ENCODE measurements at regions not wholly inside any gene's neighbourhood (a gene's known extent, or its start where the extent isn't known, plus 50 kb on each side); places are given as distances from the start of the nearest gene placed in this dataset.

DNA sequence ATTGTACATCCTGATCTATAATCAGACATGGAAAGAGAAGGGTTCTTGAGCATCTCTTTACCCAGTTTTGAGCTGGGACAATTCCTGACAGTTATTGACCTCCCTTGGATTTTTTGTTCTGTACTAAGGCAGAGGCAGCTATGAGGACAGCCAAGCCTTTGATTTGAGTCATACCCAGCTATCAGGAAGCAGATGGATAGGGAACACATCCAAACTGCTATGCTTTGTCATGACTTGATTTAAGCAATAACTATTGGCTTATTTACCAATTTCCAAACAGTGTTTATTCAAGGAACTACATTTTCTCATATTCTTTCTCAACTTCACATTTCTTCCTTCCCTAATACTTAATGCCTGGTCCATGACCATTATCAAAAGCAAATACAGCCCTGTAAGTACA lies 396.4 kb upstream of the STEAP1 start:
- no peaks in the 10 kb centered on the region for H3K9me3 ChIP-seq (ENCODE audit: control insufficient read depth, low read length, poor library complexity, severe bottlenecking)
- Mint-ChIP-seq H3K27me3 (no peaks in the 10 kb centered on the region), H3K4me3 (no peak overlapping the region), H3K36me3 (ENCODE audit: low read depth) (no peaks in the 10 kb centered on the region), H3K4me1 (no peaks in the 10 kb centered on the region), H3K27ac (no peak overlapping the region)
- DNase-seq (no peak), ATAC-seq (no peak)

DNA sequence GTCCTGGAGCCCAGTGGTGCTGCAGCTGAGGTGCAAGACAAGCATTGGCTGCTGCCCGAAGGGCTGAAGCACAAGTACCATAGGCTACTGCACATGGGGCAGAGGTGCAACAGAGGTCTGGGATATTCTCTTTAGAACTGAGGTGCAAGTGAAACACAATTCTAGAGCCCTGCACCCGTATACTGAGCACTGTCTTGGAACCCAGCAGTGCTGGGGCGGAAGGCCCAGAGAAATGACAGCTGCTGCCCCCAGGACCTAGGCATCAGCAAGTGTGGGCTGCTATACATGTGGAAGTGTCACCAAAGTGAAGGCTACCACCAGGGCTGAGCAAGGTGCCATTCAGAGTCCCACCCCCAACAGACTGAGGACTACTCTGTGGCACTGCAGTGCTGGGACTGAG lies 393.6 kb upstream of the STEAP1 start:
- Mint-ChIP-seq H3K27me3 (no peaks in the 10 kb centered on the region), H3K4me3 (no peak overlapping the region), H3K4me1 (no peaks in the 10 kb centered on the region), H3K27ac (no peak overlapping the region), H3K36me3 (ENCODE audit: low read depth) (no peaks in the 10 kb centered on the region)
- H3K9me3 ChIP-seq (ENCODE audit: control insufficient read depth, low read length, poor library complexity, severe bottlenecking), result no peaks in the 10 kb centered on the region
- DNase-seq (no peak), ATAC-seq (no peak)

DNA sequence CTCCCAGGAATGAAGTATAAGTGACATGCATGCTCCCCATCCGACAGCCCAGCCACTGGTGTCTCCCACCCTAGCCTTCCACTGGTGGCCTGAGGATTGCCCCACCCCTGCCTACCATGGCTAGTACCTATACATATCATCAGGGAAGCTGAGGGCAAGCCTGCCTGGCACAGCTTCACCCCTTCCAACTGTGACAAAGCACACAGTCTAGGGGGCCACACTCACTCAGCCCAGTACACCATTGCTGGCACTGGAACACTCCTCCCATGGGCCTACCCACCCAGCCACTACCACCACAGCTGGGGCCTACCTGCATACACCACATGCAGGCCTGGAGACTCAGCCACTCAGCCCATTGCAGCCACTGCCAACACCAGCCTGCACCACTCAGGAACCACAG lies 393.1 kb upstream of the STEAP1 start:
- Mint-ChIP-seq H3K4me3 (no peak overlapping the region), H3K27ac (no peak overlapping the region)

DNA sequence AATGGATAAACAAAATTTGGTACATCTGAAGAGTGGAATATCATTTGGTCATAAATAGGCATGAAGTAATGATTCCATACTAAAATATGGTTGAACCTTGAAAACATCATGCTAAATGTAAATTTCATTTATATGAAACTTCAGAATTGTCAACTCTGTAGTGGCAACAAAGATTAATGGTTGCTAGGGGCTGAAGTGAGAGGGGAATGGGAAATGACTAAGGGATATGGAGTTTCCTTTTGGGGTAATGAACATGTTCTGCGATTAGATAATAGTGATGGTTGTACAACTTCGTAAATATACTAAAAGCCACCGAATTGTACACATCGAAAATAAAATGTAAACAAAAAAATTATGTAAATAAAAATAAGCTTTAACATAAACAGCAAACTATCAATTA lies 384.1 kb upstream of the STEAP1 start:
- H3K27me3 Mint-ChIP-seq, result no peaks in the 10 kb centered on the region
- DNase-seq (no peak), ATAC-seq (no peak)
- no peaks in the 10 kb centered on the region for H3K4me1 Mint-ChIP-seq
- no peaks in the 10 kb centered on the region for H3K36me3 Mint-ChIP-seq (ENCODE audit: low read depth)
- H3K27ac Mint-ChIP-seq, result no peak overlapping the region
- H3K4me3 Mint-ChIP-seq, result no peak overlapping the region
- peaks cover 3% of the 10 kb centered on the region for H3K9me3 ChIP-seq (ENCODE audit: control insufficient read depth, low read length, poor library complexity, severe bottlenecking)

More for the DNA sequence above, 393.1 kb upstream of the STEAP1 start:
- no peaks in the 10 kb centered on the region for H3K9me3 ChIP-seq (ENCODE audit: control insufficient read depth, low read length, poor library complexity, severe bottlenecking)
- Mint-ChIP-seq H3K27me3 (no peaks in the 10 kb centered on the region), H3K36me3 (ENCODE audit: low read depth) (no peaks in the 10 kb centered on the region), H3K4me1 (no peaks in the 10 kb centered on the region)
- ATAC-seq, result no peak
- no peak for DNase-seq

DNA sequence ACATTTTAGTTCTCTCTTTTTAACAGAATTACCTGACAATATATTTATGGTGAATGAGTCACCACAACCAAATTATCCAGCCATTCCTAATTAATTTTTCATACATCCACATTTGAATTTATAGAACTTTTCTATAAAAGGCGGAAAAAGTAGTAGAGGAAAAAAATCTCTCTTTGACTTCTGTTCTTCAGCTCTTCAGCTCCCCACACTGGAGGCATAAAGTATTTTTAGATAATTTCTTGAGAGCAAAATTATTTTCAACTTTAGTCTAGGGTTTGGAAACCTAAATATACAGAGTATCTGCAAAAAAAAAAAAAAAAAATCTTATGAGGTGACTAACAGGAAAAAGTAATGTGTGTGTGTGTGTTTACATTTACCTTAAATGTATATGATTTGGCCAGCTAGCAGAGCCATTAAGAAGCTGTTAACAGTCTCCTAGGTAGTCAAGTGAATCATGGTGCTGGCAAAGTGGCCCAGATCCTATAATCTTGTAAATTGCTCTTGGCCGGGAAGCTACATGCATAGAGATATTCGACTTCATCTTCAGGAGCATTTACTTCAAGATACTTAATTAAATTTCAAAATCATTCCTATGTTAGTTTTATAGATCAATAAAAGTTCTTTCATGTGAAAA lies 383.1 kb upstream of the STEAP1 start:
- no peak overlapping the region for H3K4me3 Mint-ChIP-seq
- no peaks in the 10 kb centered on the region for H3K4me1 Mint-ChIP-seq
- DNase-seq (no peak), ATAC-seq (no peak)
- H3K27ac Mint-ChIP-seq, result no peak overlapping the region
- H3K9me3 ChIP-seq (ENCODE audit: control insufficient read depth, low read length, poor library complexity, severe bottlenecking), result peaks cover 3% of the 10 kb centered on the region
- no peaks in the 10 kb centered on the region for H3K36me3 Mint-ChIP-seq (ENCODE audit: low read depth)
- no peaks in the 10 kb centered on the region for H3K27me3 Mint-ChIP-seq

DNA sequence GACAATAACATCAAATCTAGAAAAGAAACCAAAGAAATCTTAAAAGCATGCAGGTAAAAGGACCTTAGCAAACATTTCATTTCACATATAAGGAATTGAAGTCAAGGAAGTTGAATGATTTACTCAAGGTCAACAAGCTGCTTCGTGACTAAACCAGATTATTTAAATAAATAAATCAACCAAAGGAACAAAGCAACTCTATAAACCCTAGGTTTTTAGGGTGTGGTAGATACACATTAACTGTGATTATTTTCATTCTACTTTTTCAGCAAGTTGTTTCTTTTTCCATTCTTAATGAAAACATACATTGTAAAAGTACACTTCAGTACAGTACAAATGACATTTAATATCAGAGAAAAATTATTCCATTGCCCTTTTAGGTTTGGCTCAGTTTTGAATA lies 382.0 kb upstream of the STEAP1 start:
- Mint-ChIP-seq H3K4me3 (no peak overlapping the region), H3K4me1 (no peaks in the 10 kb centered on the region), H3K27ac (no peak overlapping the region), H3K27me3 (no peaks in the 10 kb centered on the region), H3K36me3 (ENCODE audit: low read depth) (no peaks in the 10 kb centered on the region)
- ATAC-seq, result no peak
- H3K9me3 ChIP-seq (ENCODE audit: control insufficient read depth, low read length, poor library complexity, severe bottlenecking), result peaks cover 3% of the 10 kb centered on the region
- DNase-seq, result no peak

DNA sequence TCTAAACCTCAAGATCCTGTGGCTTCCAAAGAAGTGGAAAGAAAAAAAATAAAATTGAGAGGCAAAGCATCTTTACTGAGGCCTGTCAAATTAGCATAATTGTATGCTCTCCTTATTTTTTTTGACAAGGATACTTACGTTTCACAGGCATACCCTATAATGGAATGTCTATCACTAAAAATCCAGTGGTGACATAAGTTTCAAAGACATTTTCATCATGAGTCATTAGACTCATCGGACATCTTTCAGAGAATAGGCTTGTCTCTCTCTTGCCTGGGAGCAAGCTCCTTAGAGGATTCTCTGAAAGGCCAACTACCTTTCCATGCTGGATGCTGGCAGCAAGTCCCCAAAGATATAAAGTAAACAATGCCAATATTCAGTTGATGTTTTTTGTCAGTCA lies 380.7 kb upstream of the STEAP1 start:
- DNase-seq, result no peak
- no peak for ATAC-seq
- Mint-ChIP-seq H3K4me3 (no peak overlapping the region), H3K27ac (no peak overlapping the region), H3K27me3 (no peaks in the 10 kb centered on the region), H3K36me3 (ENCODE audit: low read depth) (no peaks in the 10 kb centered on the region), H3K4me1 (no peaks in the 10 kb centered on the region)
- peaks cover 3% of the 10 kb centered on the region for H3K9me3 ChIP-seq (ENCODE audit: control insufficient read depth, low read length, poor library complexity, severe bottlenecking)

DNA sequence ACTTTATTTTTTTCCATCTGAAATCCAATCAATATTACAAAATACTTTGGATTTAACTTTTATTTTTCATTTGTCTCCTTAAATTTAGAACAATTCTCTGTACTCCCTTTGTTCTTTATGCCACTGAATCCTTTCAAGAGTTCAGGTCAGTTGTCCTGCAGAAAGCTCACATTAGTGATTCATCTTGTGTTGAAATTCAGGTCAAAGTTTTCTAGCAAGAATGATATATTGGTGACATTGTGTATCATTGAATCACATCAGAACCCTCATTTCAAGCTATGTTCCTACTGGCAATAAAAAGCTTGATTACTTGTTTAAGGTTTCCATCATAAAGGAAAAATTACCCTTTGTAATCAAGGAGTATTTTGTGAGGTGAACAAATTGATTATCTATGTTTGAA lies 378.8 kb upstream of the STEAP1 start:
- no peak overlapping the region for H3K4me3 Mint-ChIP-seq
- H3K36me3 Mint-ChIP-seq (ENCODE audit: low read depth), result no peaks in the 10 kb centered on the region
- ATAC-seq (no peak), DNase-seq (no peak)
- no peaks in the 10 kb centered on the region for H3K4me1 Mint-ChIP-seq
- H3K27me3 Mint-ChIP-seq, result no peaks in the 10 kb centered on the region
- no peak overlapping the region for H3K27ac Mint-ChIP-seq
- H3K9me3 ChIP-seq (ENCODE audit: control insufficient read depth, low read length, poor library complexity, severe bottlenecking), result no peaks in the 10 kb centered on the region

DNA sequence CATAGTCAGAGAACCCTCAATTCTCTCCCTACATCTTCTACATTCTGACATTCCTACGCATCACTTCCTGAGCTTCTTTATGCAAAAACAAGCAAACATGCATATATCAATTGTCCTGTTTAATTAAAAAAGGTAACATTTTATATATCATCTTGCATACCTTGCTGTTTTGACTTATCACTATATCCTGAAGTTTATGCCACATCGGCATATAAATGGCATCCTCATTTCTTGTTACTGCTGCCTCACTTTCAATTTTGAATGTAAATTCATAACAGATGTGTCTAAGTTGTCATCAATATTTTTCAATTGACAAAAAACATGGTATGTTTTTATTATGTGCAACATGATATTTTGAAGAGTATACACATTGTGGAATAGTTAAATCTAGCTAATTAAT lies 377.3 kb upstream of the STEAP1 start:
- no peaks in the 10 kb centered on the region for H3K9me3 ChIP-seq (ENCODE audit: control insufficient read depth, low read length, poor library complexity, severe bottlenecking)
- H3K27ac Mint-ChIP-seq, result no peak overlapping the region
- no peak overlapping the region for H3K4me3 Mint-ChIP-seq
- no peak for ATAC-seq
- DNase-seq, result no peak
- H3K4me1 Mint-ChIP-seq, result no peaks in the 10 kb centered on the region
- no peaks in the 10 kb centered on the region for H3K36me3 Mint-ChIP-seq (ENCODE audit: low read depth)
- no peaks in the 10 kb centered on the region for H3K27me3 Mint-ChIP-seq

DNA sequence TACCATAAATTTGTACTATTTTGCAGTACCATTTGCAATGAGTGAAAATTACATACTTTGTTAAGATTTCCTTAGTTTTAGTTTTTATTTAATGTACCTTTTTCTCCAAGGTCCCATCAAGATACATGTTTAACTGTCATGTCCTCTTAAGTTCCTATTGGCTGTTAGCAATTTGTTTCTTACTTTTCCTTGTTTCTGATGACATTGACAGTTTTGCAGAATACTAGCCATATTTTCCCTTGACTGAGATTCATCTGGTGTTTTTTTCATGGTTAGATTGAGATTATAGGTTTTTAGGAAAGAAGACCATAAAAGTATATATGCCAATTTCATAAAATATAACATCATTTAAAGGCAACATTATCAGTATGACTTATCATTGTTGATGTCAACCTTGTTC lies 376.8 kb upstream of the STEAP1 start:
- Mint-ChIP-seq H3K4me1 (no peaks in the 10 kb centered on the region), H3K36me3 (ENCODE audit: low read depth) (no peaks in the 10 kb centered on the region), H3K4me3 (no peak overlapping the region), H3K27ac (no peak overlapping the region), H3K27me3 (no peaks in the 10 kb centered on the region)
- ATAC-seq (no peak), DNase-seq (no peak)
- H3K9me3 ChIP-seq (ENCODE audit: control insufficient read depth, low read length, poor library complexity, severe bottlenecking), result no peaks in the 10 kb centered on the region

DNA sequence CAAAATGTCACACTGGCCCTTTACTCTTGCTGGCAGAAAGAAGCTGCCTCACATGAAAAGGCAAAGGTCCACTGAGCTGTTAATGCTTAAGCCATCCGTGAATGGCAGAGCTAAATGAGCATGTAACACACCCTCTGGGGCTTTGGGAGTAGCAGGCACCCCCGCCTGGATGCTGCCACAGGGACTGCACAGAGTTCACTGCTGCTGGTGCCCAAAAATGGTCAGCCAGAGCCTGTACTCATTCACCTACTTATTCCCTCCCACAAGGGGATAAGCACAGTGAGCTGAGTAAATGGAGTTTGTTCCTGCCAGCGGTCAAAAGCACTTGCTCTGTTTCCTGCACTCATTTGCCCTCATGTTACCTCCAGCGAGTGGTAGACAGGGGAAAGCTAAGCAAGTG lies 374.0 kb upstream of the STEAP1 start:
- no peak for ATAC-seq
- no peaks in the 10 kb centered on the region for H3K27me3 Mint-ChIP-seq
- H3K36me3 Mint-ChIP-seq (ENCODE audit: low read depth), result no peaks in the 10 kb centered on the region

DNA sequence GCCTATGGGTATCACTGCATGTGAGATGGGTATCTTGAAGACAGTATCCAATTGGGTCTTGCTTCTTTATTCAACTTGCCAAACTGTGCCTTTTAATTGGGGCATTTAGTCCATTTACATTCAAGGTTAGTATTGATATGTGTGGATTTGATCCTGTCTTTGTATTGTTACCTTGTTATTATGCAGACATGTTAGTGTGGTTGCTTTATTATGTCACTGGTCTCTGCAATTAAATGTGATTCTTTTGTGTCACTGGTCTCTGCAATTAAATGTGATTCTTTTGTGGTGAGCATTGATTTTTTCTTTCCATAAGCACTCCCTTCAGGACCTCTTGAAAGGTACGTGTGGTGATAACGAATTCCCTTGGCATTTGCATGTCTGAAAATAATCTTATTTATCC lies 357.8 kb upstream of the STEAP1 start:
- Mint-ChIP-seq H3K4me3 (no peak overlapping the region), H3K27ac (no peak overlapping the region), H3K36me3 (ENCODE audit: low read depth) (no peaks in the 10 kb centered on the region), H3K27me3 (no peaks in the 10 kb centered on the region), H3K4me1 (no peaks in the 10 kb centered on the region)
- no peaks in the 10 kb centered on the region for H3K9me3 ChIP-seq (ENCODE audit: control insufficient read depth, low read length, poor library complexity, severe bottlenecking)
- ATAC-seq, result no peak
- no peak for DNase-seq

More for the DNA sequence above, 374.0 kb upstream of the STEAP1 start:
- H3K4me3 Mint-ChIP-seq, result no peak overlapping the region
- no peaks in the 10 kb centered on the region for H3K9me3 ChIP-seq (ENCODE audit: control insufficient read depth, low read length, poor library complexity, severe bottlenecking)
- no peak overlapping the region for H3K27ac Mint-ChIP-seq
- H3K4me1 Mint-ChIP-seq, result no peaks in the 10 kb centered on the region
- DNase-seq, result no peak

DNA sequence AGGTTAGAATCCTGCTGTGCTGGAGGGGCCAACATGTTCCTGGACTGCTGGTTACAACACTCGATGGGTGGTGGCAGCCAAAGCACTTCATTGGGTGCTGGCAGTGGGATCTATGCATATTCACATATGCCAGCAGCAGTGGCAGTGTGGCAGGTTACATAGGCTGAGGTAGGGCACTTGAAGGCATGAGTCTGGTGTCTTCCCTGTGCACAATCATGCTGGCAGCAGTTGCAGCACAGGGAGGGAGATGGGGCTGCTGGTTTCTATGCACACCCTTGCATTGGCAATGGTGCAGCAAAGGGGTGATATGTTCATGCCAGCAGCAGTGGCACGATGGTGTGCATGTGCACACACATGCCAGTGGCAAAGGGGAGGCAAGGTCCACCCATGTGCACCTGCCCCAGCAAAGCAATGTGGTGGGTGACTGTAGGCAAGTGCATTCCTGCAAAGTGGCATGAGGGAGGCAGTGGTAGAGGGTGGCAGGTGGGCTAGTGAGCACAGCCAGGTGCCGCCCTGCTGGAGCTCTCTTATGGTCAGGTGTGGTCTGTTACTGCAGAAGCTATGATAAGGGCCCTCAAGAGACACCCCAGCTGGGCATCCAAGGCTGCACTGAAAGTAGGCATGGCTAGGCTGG lies 356.2 kb upstream of the STEAP1 start:
- H3K9me3 ChIP-seq (ENCODE audit: control insufficient read depth, low read length, poor library complexity, severe bottlenecking), result no peaks in the 10 kb centered on the region
- no peak overlapping the region for H3K27ac Mint-ChIP-seq
- DNase-seq, result no peak

DNA sequence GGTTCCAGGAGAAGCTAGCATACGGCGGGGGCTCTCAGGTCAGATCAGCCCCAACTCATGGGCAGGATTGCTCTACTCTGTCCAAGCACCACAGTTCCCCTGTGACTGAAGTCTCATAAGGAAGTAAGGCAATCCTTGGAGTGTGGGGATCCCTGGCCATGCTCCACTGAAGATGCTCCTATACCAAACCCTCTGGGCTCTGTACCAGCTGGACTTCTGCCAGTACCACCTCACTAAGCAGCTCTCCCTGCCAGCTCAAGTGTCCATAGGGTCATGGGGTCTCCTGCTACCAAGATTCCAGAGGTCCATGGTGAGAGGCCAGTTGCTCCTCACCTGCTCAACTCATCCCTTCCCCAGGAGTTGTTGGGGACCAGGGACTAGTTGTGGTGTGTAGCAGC lies 355.7 kb upstream of the STEAP1 start:
- no peak overlapping the region for H3K4me3 Mint-ChIP-seq
- H3K36me3 Mint-ChIP-seq (ENCODE audit: low read depth), result no peaks in the 10 kb centered on the region
- no peak overlapping the region for H3K27ac Mint-ChIP-seq
- DNase-seq, result no peak
- H3K4me1 Mint-ChIP-seq, result no peaks in the 10 kb centered on the region
- H3K9me3 ChIP-seq (ENCODE audit: control insufficient read depth, low read length, poor library complexity, severe bottlenecking), result no peaks in the 10 kb centered on the region
- H3K27me3 Mint-ChIP-seq, result no peaks in the 10 kb centered on the region
- ATAC-seq, result no peak

More for the DNA sequence above, 356.2 kb upstream of the STEAP1 start:
- Mint-ChIP-seq H3K4me3 (no peak overlapping the region), H3K36me3 (ENCODE audit: low read depth) (no peaks in the 10 kb centered on the region), H3K4me1 (no peaks in the 10 kb centered on the region), H3K27me3 (no peaks in the 10 kb centered on the region)
- ATAC-seq, result no peak
